HG03342 (cell line): ENCODE measurements at regions not wholly inside any gene's neighbourhood (a gene's known extent, or its start where the extent isn't known, plus 50 kb on each side); places are given as distances from the start of the nearest gene placed in this dataset.

Experiments used
- ATAC-seq: cut with Tn5 transposase; IDR thresholded peaks from one replicate; pipeline ENCODE4 v1.9.1; 2021; ENCODE audit warnings: mild to moderate bottlenecking, moderate library complexity; ENCODE audit not compliant: unreplicated experiment

DNA sequence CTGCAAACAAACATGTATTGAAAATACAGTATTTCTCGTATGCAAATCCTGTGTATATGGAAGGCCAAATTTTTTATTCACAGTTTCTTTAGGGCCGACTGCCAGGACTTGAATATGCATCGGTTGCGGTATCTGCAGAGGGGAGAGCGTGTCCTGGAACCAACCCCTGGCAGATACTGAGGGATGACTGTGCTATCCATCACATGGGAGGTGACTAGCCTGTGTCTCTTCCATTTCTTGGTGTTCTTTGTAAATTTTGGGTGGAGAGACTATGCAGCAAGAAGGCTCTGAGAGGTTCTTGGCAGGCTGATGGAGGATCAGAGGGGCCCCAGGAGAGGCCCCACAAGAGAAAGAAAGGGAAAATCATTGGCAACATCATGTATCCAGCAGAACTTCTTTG, 384.3 kb downstream of the YTHDC2 start:
- no peak for ATAC-seq

DNA sequence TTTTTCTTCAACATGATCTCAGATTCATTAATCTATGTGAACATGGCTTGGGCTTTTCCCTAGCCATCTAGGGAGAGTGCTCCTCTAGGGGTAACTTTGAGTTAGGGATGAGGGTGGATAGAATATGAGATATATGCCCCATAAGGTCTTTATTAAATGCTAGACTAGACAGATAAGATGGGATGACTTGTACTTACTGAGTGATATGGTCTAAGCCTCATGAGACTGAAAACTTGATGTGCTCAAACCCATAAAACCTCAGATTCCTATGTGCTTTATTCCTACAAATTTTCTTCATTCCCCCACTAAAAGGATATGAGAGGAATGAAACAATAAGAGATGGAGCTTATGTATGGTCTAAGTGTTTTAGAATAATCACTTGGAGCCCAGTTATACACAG, 386.6 kb downstream of the YTHDC2 start:
- no peak for ATAC-seq

DNA sequence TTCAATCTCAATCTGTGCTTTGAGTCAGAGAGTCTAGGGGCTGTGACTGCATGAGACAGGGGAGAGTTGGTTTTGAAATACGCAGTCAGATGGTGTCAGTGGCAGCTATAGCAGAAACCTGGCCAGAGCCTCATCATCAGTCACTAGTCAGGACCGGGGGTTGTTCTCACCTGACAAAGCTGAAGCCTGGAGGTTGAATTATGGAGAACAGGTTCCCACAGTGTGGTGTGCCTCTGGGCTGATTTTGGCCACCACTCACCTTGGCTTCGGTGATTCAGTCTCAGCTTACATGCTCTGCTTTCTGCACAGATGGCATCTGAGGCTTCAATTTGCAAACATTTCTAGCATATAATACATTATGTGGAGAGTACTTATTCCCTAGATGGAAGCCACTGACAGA, 387.3 kb downstream of the YTHDC2 start:
- ATAC-seq = no peak

DNA sequence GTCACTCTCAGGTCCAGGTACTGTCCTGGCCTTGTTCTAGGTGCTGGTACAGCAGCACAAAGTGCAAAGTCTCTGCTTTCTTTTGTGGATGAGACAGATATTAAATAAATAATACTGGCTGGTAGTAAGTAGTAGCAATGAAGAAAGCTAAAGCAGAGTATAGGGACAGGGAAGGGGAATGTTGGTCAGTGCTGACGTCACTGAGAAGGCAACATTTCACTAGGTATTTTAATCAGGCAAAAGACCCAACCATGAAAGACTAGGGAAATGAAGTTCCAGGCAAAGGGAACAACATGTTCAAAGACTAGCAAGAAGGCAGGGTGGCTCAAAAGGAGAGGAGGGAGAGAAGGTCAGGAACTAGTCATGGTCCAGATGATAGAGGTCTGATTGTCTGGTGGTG, 388.2 kb downstream of the YTHDC2 start:
- ATAC-seq = no peak

DNA sequence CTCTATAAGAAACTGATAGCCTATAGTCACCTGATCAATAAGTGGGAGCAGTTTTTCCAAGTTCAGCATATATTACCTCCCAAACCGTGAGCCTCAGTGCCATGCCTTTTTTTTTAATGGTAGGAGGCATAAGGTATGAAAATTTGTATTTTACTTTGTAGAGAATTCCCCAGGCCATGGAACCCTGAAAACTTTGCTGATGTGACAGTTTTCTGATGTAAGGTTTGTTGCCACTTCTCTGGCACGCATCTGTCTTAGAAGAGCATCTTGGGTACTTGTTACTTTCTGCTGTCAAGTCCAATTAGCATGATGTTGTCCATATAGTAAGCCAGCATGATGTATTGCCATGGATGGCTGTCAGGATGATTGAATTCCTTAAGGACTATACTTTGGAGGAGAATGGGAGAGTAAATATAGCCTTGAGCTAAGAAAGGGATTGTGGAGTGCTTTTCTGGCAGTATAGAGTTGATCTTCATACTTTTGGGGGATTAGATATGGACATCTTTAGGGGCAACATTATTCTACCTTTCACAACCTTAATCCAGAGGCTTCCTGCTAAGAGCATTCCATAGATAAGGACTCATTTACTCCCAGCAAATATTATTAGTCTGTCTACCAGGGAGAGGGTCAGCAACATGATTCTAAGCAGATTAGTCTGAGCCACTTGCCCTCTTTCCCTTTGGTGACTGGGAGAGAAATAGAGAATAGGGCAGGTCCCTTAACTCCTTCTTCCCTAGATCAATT, 389.6 kb downstream of the YTHDC2 start:
- ATAC-seq = no peak

DNA sequence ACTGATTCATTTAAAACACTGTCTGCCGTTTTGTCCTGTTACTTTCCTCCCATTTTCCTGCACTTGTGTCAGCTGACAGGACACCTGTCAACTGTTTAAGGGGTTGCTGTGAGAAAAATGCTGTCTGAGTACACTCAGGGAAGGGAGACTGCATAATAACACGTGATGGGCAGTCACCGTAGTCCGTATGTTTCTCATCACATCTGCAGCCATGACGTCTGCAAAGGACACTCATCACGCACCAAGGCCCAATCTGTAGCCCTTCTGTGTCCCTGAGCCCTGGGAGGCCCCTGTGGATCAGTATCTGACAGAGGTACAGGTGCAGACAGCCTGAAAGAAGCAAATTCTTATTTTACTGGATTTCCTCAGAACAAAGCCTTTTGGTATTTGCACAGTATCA, 396.3 kb downstream of the YTHDC2 start:
- ATAC-seq = no peak

DNA sequence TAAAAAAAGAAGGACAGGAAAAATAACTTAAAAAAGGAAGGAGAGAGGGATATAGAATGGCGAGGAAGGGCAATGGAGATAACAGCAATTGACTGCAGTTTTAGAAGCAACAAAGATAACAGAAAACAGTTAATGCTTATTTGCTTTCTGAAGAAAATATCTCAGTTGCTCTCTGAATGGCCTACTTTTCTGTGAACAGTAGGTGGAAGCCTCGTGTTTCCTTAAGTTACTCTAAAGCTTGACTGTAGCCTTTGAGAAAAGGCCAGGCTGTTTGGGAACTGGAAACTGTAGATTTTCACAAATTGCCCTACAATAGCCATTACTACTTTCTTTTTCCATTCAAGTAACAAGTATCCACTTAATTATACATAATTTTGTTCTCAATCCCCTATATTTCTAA, 404.5 kb downstream of the YTHDC2 start:
- no peak for ATAC-seq

DNA sequence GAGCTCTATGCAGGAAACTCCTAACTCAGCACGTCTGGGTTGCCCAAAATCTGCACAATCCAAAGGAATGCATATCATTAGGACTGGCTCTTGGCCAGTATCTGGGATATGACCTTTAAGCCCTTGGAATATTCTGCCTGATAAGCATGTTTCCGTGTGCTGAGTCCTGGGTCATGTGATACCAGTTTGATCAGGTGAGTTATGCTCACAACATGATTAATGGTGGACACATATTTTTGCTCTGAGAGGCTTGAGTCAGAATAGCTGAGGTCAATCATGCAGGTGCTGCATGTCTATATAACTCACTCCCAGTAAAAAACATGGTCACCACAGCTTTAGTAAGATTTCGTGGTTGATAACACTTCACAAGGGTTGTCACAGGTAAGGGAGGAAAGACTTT, 408.8 kb downstream of the YTHDC2 start:
- no peak for ATAC-seq

DNA sequence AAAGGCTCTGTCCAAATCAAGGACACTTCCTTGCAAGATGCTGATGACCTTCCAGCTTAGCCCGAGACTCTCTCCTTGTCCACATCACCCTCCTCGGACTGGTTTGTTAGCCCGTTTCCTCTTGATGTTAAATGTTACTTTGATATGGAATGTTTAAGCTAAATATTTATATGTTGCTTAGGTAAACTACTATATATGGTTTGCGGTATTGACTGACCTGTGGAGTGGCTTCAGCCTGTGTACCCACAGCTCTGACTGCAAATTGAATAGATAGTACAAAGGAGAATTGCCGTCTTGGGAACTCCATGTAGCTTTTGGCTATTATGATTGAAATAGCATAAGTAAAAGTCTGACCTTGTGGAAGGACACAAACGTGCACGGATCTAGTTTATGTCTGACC, 422.0 kb downstream of the YTHDC2 start:
- ATAC-seq = no peak

DNA sequence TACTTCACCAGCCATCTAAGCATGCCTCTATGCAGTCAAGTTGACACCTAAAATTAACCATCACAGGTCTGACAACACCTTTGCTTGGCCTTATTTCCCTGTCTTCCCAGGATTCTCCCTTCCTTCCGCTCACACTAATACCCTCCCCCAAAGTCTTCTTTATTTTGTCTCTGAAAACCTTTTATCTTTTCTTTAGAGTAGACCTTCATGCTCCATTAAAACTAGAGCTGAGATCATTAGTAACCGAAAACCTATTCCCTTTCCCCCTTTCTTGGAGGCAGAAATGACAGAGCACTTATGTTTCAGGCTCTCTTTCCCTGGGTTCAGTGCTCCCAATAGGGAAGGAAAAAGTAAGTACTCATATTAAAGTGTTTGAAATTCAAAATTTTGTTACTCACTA, 423.8 kb downstream of the YTHDC2 start:
- ATAC-seq = no peak

DNA sequence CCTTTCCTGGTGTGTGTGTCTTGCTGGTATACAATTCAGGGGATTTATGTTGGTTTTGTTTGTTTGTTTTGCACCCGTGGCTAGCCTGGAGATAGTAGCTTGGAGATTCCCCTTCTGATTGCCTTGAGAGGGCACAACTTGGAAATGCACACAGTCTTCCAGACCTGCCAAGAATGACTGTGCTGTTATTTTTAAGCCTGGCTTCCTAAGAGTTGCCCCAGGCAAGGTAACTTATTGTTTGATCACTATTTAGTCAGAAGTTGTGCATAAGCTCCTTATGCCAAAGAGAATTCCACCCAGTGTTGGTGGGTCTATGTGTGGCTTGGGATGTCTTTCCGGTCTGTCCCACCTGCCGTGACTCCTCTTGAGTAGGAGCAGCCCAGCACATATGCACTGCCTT, 421.9 kb upstream of the KCNN2 start:
- no peak for ATAC-seq

DNA sequence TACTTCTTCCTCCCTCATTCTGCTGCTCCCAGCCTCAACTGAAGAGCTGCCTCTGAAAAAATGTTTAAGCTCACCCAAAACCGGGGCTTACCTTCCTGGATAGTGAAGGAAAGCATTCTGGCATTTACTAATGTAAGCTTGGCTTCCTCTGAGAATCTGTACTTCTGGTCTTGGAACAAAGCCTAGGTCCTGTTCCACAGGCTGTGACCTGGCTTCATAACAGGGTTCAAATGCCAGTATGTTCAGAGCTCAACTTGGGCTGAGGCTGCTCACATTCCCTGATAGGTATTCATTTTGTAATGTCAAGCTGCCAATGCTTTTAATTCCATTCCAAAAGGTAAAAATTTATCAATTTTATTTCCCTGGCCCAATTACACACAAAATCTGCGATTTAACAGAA, 411.7 kb upstream of the KCNN2 start:
- no peak for ATAC-seq

DNA sequence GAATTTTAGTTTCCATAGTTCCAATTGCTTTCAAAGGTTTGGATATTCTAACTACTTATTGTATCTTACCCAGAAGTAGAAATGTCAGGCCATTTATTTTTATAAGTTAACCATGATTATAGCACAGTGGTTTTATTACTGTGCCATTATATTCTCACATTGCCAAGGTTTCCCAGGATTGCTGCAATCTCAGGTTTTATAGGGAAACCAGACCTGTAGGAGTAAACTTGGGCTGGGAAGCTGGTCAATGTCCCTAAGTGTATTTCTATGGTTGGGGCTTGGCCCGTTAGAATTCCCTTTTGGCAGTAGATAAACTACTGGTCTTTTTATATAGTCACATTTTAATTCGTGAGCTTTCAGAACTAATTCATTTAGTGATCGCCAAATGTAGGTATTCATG, 396.6 kb upstream of the KCNN2 start:
- ATAC-seq = no peak

DNA sequence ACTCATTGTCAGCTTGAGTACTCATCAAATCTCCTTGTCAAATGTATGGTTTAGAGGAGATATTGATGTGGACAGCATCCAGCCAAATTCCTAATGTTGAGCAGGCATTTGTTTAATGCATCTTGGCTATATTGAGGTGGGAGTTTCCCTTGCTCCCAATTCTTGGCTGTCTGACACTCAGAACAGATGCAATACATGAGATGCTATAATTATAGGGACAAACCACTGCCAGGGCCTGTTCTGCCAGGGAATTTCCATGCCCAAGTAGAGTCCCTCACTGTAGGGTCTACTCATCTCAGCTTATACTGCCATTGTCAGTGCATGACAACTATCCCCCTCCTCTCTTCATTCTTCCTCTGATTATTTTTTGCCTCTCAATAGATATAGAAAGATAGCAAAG, 392.0 kb upstream of the KCNN2 start:
- ATAC-seq = no peak

DNA sequence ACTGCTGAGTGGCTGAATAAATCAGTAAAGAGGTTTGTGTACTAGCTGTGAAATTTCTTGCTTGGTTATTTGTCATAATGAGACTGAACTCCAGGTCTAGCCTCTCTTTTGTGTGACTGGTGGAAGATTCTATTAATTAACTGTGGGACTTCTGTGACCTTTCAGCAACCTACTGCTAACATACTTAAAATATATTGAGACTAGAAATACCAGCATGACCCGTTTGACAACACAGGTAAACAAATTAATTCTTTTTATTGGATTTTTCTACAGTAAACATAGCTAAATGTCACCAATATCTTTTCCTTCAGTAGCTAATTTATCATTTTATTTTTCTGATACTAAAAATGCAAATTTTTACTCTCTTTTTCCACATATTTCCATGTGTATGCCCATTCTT, 390.4 kb upstream of the KCNN2 start:
- no peak for ATAC-seq

DNA sequence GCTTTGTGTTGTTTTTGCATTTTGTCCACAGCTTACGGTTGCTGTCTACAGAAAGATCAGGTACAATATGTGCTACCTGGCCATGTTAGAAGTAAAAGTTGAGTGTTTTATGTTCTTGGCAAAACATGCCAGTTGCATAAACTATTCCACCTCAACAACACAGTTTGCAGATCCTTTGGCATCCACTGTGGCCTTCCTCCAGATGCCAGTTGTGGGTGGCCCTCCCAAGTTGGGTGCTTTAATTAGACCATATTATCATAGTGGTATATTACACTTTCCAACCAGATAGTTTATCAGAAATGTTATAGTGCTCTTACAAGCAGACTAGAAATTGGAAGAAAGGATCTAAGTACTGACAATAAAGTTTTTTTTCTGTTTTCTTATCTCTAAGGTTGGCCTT, 386.9 kb upstream of the KCNN2 start:
- ATAC-seq = no peak

DNA sequence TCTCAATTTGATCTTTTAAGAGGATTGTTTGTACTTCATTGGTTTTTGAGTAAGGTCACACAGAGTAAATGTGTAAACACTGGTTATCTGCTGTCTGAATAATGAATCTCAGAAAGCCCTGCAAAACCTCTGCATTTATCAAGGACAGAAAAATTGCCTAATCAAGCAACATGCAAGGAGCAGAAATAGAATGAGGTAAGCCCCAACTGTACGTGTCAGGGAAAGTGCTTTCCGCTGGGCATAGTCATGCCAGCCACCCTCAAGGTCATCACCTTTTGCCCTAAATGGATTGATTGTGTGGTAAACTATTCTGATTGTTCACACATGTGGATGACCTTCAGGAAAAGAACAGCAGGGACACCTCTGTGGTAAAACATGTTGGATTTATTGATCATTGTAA, 376.9 kb upstream of the KCNN2 start:
- no peak for ATAC-seq

DNA sequence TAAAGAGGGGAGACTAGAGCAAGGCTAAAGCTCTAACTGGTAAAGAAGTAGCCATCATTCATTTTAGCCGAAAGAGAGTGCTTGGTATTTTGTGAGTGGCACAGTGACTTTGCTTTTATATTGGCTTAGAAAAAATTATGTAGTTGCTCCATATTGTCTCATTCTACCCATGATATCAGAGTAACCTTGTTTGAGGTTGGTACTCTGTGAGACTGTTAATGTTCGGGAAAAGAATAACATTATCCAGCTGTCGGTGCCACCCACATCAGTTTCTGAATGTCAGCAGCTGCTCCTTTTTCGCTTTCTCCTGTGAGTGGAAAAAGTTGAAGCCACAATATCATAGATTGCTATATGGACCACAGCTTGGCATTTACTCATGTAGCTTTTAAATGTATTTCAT, 376.4 kb upstream of the KCNN2 start:
- no peak for ATAC-seq

DNA sequence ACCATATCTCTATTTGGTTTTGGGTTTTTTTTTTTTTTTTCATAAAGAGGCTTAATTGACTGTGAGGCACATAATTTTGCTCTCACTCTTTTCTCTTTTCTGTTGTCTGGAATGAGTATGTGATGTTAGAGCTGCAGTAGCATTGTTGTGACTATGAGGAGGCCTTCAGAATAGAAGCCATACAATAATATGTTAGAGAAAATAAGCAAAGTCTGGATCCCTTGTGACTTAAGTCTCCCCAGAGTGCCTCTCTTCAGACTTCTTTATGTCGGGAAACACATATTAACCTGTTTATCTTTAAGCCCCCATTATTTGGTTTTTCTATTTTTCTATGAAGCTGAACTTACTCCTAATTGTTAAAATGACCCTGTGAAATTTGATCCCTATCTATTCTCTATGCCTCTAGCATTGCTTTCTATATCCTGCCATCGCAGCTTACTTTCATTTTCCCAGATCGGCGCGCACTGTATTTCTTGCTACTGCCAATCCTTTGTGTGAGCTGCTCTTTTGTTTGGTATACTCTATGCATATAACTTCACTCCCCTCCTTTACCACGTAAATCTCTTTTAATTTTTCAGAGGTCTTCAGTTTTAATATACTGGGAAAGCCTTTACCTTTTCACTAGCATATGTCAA, 372.5 kb upstream of the KCNN2 start:
- no peak for ATAC-seq

DNA sequence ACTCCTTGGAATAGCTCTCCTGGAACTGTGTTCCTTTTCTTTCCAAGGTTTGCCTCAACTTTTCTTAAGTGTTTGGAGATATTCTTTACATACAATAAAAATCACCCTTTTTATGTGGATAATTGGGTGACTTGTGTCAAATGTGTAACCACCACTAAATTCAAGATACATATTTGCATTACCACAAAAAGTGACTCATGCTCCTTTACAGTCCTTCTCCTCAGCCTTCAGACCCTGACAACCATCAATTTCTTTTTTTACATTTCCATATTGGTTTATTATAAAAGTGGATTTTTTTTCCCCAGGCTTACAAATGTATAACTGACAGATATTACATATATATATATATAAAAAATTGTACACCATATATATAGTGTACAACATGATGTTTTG, 372.0 kb upstream of the KCNN2 start:
- ATAC-seq = no peak

DNA sequence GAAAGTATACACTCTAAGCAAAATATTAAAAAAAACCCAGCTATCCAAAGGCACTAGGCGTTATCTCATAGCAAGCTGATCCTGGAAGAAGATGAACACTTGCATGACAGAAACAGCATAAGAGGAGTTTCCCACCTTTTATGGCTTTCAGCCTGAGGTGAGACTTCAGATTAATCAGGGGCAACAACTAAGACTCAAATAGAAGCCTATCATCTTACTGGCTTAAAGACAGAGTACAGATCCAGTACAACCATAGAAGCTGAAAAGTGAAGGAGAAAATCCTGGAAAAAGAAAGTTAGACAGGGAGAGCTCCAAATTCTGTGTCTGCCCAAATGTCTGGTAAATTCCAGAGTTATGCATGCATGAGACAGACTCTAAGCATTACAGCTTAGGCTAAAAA, 360.8 kb upstream of the KCNN2 start:
- ATAC-seq = no peak

DNA sequence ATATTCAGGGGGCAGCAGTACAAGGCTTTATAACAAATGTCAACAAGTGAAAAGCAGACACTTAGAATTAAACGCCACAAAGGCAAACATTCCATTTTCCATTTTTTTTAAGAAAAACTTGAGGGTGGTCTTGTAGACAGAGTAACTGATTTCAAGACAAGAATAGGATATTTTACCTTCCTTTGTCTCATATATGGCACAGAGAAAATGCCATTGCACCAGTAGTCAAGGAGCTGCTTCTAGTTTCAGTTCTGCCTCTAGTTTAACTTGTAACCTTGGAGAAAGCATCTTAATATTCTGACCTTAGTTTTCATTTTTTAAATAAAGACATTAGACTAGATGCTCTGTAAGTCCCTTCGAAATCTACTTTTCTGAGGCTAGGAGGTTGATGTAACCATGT, 355.3 kb upstream of the KCNN2 start:
- ATAC-seq = no peak

DNA sequence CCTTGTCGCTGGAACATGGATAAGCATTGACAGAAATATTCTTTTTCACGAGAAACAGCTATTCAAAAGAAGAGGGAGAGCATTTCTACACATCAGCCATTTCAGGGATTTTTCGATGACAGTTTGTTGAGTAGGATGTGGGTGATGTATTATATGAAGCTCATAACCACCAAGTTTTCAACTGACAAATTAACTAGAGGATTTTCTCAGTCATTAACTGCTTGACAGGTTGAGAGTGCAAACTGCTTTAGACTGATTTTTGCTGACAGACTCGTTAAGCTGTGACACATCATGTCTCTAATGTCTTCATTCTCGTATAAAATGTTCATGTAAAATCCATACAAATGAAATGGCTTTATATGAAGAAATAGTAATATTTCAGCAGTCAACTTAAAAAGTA, 354.2 kb upstream of the KCNN2 start:
- ATAC-seq = no peak
